ENCODE measurements at regions not wholly inside any gene's neighbourhood (a gene's known extent, or its start where the extent isn't known, plus 50 kb on each side); places are given as distances from the start of the nearest gene placed in this dataset.
"Not testable (repeated sequence)": the region's sequence is repeated elsewhere in the genome, so short reads cannot be mapped to it uniquely, and the experiment has no call there.

GRCh38 chr5:162209005-162209605 lies 141.5 kb downstream of the GABRG2 start:
- DNase-seq, result no peak

GRCh38 chr5:162214551-162214950 lies 147.0 kb downstream of the GABRG2 start:
- no peak for DNase-seq

GRCh38 chr5:162217037-162217436 lies 149.5 kb downstream of the GABRG2 start:
- no peak for DNase-seq

GRCh38 chr5:162221910-162222309 lies 154.3 kb downstream of the GABRG2 start:
- no peak for DNase-seq

- no peak for DNase-seq
Measured at GRCh38 chr5:162227075-162227474, 159.5 kb downstream of the GABRG2 start.

GRCh38 chr5:162230348-162230747 lies 162.8 kb downstream of the GABRG2 start:
- DNase-seq, result no peak

GRCh38 chr5:162231522-162231921 lies 163.9 kb downstream of the GABRG2 start:
- DNase-seq, result no peak

- no peak for DNase-seq
Measured at GRCh38 chr5:162240734-162241133, 173.2 kb downstream of the GABRG2 start.

- no peak for DNase-seq
Measured at GRCh38 chr5:162242416-162242815, 174.8 kb downstream of the GABRG2 start.

GRCh38 chr5:162243651-162244050 lies 176.1 kb downstream of the GABRG2 start:
- no peak for DNase-seq

- no peak for DNase-seq
Measured at GRCh38 chr5:162248107-162248713, 180.6 kb downstream of the GABRG2 start.

- no peak for DNase-seq
Measured at GRCh38 chr5:162256711-162257110, 189.1 kb downstream of the GABRG2 start.

- DNase-seq, result no peak
Measured at GRCh38 chr5:162268694-162269481, 201.3 kb downstream of the GABRG2 start.

- no peak for DNase-seq
Measured at GRCh38 chr5:162272417-162272816, 204.8 kb downstream of the GABRG2 start.

- no peak for DNase-seq
Measured at GRCh38 chr5:162274679-162275078, 207.1 kb downstream of the GABRG2 start.

- not testable (repeated sequence) for DNase-seq
Measured at GRCh38 chr5:162275387-162275786, 207.8 kb downstream of the GABRG2 start.

GRCh38 chr5:162282191-162282590 lies 214.6 kb downstream of the GABRG2 start:
- no peak for DNase-seq

GRCh38 chr5:162283609-162284008 lies 216.0 kb downstream of the GABRG2 start:
- no peak for DNase-seq

GRCh38 chr5:162288647-162289296 lies 221.2 kb downstream of the GABRG2 start:
- DNase-seq, result no peak

GRCh38 chr5:162289489-162289888 lies 221.9 kb downstream of the GABRG2 start:
- DNase-seq, result no peak

GRCh38 chr5:162299793-162300192 lies 232.2 kb downstream of the GABRG2 start:
- no peak for DNase-seq

- no peak for DNase-seq
Measured at GRCh38 chr5:162301356-162301755, 233.8 kb downstream of the GABRG2 start.

- DNase-seq, result no peak
Measured at GRCh38 chr5:162323466-162323865, 255.9 kb downstream of the GABRG2 start.

GRCh38 chr5:162324328-162324727 lies 256.8 kb downstream of the GABRG2 start:
- DNase-seq, result no peak

All from activated T-cell treated with anti-CD3 and anti-CD28 coated beads for 4 hours (primary cell).